Uterus (tissue), 2 donors: ENCODE measurements at regions not wholly inside any gene's neighbourhood (a gene's known extent, or its start where the extent isn't known, plus 50 kb on each side); places are given as distances from the start of the nearest gene placed in this dataset.

ENCODE experiments used
- POLR2A ChIP-seq, 2 donors: fragments of 450-650 bp; IDR thresholded peaks; one replicate each; pipeline ENCODE4 v1.6.1; 2016; ENCODE audit warnings: antibody characterized with exemption in 2 of 2, mild to moderate bottlenecking in 1 of 2, moderate library complexity in 1 of 2
- TF ChIP-seq, protein P1 (sequence below), 4 experiments: fragments of 200-600 bp in 2 of 4; fragments of 450-650 bp in 2 of 4; sonication (generic) in 2 of 4; IDR thresholded peaks; one replicate each; pipeline ENCODE4 v1.5.1; 2016 to 2019; ENCODE audit warnings: antibody characterized with exemption in 4 of 4, mild to moderate bottlenecking in 2 of 4, moderate library complexity in 1 of 4

DNA sequence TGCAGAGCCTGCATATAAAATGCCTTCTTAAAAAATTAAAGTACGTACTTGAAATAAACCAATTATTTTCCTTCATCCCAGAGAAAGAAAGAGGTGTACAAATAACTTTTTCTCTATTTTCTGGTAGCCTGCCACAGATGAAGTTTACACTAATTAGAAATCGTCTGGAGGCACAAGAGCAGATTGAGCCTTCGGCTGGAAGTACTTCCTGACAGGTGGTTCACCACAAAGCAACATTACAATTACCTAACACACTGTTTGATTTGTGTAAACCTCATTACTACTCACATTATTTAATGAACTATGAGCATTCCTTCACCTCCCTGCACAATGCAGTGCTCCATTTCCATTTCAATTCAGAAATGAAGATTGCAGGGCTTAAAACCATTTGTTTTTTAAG is 856.1 kb downstream of the SI start:
- TF ChIP-seq, protein P1, sequence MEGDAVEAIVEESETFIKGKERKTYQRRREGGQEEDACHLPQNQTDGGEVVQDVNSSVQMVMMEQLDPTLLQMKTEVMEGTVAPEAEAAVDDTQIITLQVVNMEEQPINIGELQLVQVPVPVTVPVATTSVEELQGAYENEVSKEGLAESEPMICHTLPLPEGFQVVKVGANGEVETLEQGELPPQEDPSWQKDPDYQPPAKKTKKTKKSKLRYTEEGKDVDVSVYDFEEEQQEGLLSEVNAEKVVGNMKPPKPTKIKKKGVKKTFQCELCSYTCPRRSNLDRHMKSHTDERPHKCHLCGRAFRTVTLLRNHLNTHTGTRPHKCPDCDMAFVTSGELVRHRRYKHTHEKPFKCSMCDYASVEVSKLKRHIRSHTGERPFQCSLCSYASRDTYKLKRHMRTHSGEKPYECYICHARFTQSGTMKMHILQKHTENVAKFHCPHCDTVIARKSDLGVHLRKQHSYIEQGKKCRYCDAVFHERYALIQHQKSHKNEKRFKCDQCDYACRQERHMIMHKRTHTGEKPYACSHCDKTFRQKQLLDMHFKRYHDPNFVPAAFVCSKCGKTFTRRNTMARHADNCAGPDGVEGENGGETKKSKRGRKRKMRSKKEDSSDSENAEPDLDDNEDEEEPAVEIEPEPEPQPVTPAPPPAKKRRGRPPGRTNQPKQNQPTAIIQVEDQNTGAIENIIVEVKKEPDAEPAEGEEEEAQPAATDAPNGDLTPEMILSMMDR (IDR thresholded peaks at IDR 0.05), result no peak
- no peak for TF ChIP-seq POLR2A (IDR thresholded peaks at IDR 0.05)
